B cell (primary cell): ENCODE measurements at regions not wholly inside any gene's neighbourhood (a gene's known extent, or its start where the extent isn't known, plus 50 kb on each side); places are given as distances from the start of the nearest gene placed in this dataset.

ENCODE experiments used
- ATAC-seq: fragments of 200-7000 bp; cut with Tn5 transposase; one replicate; pipeline ENCODE4 v1.10.0; 2021; ENCODE audit warnings: low read depth, mild to moderate bottlenecking, moderate number of reproducible peaks, moderate library complexity
- CTCF ChIA-PET: fragments of 350-600 bp; sonication (Branson Sonifier 250); formaldehyde crosslinking; loops from one replicate; lab custom pipeline; 2021; ENCODE audit warnings: antibody characterized with exemption, inconsistent platforms; lab: Charles Lee
- POLR2A ChIA-PET: fragments of 350-600 bp; sonication (Branson Sonifier 250); formaldehyde crosslinking; loops from one replicate; lab custom pipeline; 2021; ENCODE audit warnings: antibody characterized with exemption; lab: Charles Lee
- DNase-seq: peaks from one replicate; pipeline ENCODE4 v3.0.0; 2013
- H2AFZ ChIP-seq: 2 replicates; pipeline ENCODE4 v1.6.1; 2012; ENCODE audit warnings: mild to moderate bottlenecking, low read depth, low read length; ENCODE audit not compliant: insufficient read depth, poor library complexity, severe bottlenecking
- H3K27ac ChIP-seq, 2 donors: 1 replicate in 1 of 2; 2 replicates in 1 of 2; pipeline ENCODE4 v1.5.1; 2012 to 2013; ENCODE audit warnings: low read length in 2 of 2, mild to moderate bottlenecking in 2 of 2, moderate library complexity in 1 of 2
- H3K27me3 ChIP-seq, 4 experiments: fragments of 200-600 bp in 1 of 4; sonication (generic) in 1 of 4; replicated peaks in 1 of 4; 1 replicate in 2 of 4; 2 replicates in 2 of 4; pipeline versions ENCODE4 v1.6.1 to v1.7.0; 2013 to 2016; ENCODE audit warnings: low read length in 3 of 4, mild to moderate bottlenecking in 2 of 4, mixed read lengths in 1 of 4, moderate library complexity in 1 of 4; ENCODE audit not compliant: insufficient read depth in 4 of 4, control insufficient read depth in 3 of 4; ENCODE audit errors: control extremely low read depth in 1 of 4
- H3K36me3 ChIP-seq, 2 experiments: replicated peaks in 1 of 2; 1 replicate in 1 of 2; 2 replicates in 1 of 2; pipeline versions ENCODE4 v1.6.1 to v1.7.1; 2013; ENCODE audit warnings: low read length in 1 of 2; ENCODE audit not compliant: insufficient read depth in 2 of 2, control insufficient read depth in 1 of 2; ENCODE audit errors: control extremely low read depth in 1 of 2, extremely low read depth in 1 of 2
- H3K4me1 ChIP-seq, 2 donors: fragments of 200-600 bp in 1 of 2; sonication (generic) in 1 of 2; 1 replicate in 1 of 2; 2 replicates in 1 of 2; pipeline versions ENCODE4 v1.5.1 to v1.6.1; 2013 to 2017; ENCODE audit warnings: low read length in 2 of 2; ENCODE audit not compliant: control insufficient read depth in 2 of 2, insufficient read depth in 2 of 2
- H3K4me2 ChIP-seq: replicated peaks from 2 replicates; pipeline ENCODE3; 2012; ENCODE audit warnings: mild to moderate bottlenecking, low read depth, low read length; ENCODE audit not compliant: poor library complexity, severe bottlenecking
- H3K4me3 ChIP-seq, 5 experiments: fragments of 200-600 bp in 1 of 5; sonication (generic) in 1 of 5; 1 replicate in 3 of 5; 2 replicates in 2 of 5; pipeline versions ENCODE4 v1.5.1 to v1.7.0; 2011 to 2016; ENCODE audit warnings: low read length in 4 of 5, mild to moderate bottlenecking in 4 of 5, low read depth in 2 of 5, control low read depth in 1 of 5, moderate library complexity in 1 of 5; ENCODE audit not compliant: insufficient read depth in 1 of 5; ENCODE audit errors: control extremely low read depth in 1 of 5, extremely low read depth in 1 of 5
- H3K79me2 ChIP-seq: fragments of 200-600 bp; sonication (generic); one replicate; pipeline ENCODE4 v1.6.0; 2016; ENCODE audit warnings: low read length; ENCODE audit not compliant: control insufficient read depth, insufficient read depth
- H3K9ac ChIP-seq: fragments of 200-600 bp; sonication (generic); 2 replicates; pipeline ENCODE4 v1.6.1; 2017; ENCODE audit warnings: mild to moderate bottlenecking, low read length, moderate library complexity
- H3K9me3 ChIP-seq, 3 donors: one replicate each; pipeline versions ENCODE4 v1.6.1 to v1.7.1; 2013; ENCODE audit warnings: low read length in 2 of 3; ENCODE audit not compliant: control insufficient read depth in 2 of 3, insufficient read depth in 1 of 3; ENCODE audit errors: control extremely low read depth in 1 of 3
- H4K20me1 ChIP-seq: 2 replicates; pipeline ENCODE4 v1.6.0; 2012; ENCODE audit warnings: mild to moderate bottlenecking, low read length; ENCODE audit not compliant: insufficient read depth, control insufficient read depth, poor library complexity, severe bottlenecking
- H3K27ac Mint-ChIP-seq: one replicate; pipeline ENCODE4 v1.8.0; 2021; ENCODE audit warnings: mixed read lengths
- H3K27me3 Mint-ChIP-seq: one replicate; pipeline ENCODE4 v1.8.0; 2021; ENCODE audit warnings: mixed read lengths
- H3K4me1 Mint-ChIP-seq: one replicate; pipeline ENCODE4 v1.8.0; 2021; ENCODE audit warnings: mixed read lengths
- H3K4me3 Mint-ChIP-seq: one replicate; pipeline ENCODE4 v1.8.0; 2021; ENCODE audit warnings: mixed read lengths
- H3K9me3 Mint-ChIP-seq: one replicate; pipeline ENCODE4 v1.8.0; 2022; ENCODE audit warnings: mixed read lengths; ENCODE audit not compliant: insufficient read depth
- EZH2 ChIP-seq: IDR thresholded peaks from 2 replicates; pipeline ENCODE4 v1.6.1; 2012; ENCODE audit warnings: borderline replicate concordance, low read depth, mild to moderate bottlenecking, moderate library complexity, low read length; ENCODE audit not compliant: insufficient read depth, poor library complexity, severe bottlenecking
- WGBS: methylation state at CpG from one replicate; pipeline ENCODE4 v1.1.5; 2013; ENCODE audit warnings: missing lambda C conversion rate; ENCODE audit not compliant: insufficient coverage; 5-methylcytosine and 5-hydroxymethylcytosine counted together
- intact Hi-C: fragments of 100-400 bp; cut with micrococcal nuclease; formaldehyde crosslinking; loops from one replicate; pipeline ENCODE4 v1.10.0; 2022
- TF ChIP-seq, protein P1 (sequence below): fragments of 200-600 bp; IDR thresholded peaks from one replicate; pipeline ENCODE4 v1.8.0; 2022; ENCODE audit warnings: antibody characterized with exemption, mild to moderate bottlenecking

GRCh38 chr12:59916988-59917387 is 321.2 kb downstream of the SLC16A7 start:
- Histone ChIP-seq H3K4me3 (no peak overlapping the region), H4K20me1 (no peaks in the 10 kb centered on the region), H3K36me3 (no peaks in the 10 kb centered on the region), H3K27me3 (no peaks in the 10 kb centered on the region), H3K9me3 (peaks cover 0 to 4% (median 0%) of the 10 kb centered on the region in 3 donors), H3K27ac (no peak overlapping the region), H3K9ac (no peak overlapping the region), H3K79me2 (no peaks in the 10 kb centered on the region), H3K4me2 (no peak overlapping the region), H3K4me1 (no peaks in the 10 kb centered on the region), H2AFZ (no peak overlapping the region)
- Mint-ChIP-seq H3K4me1 (no peaks in the 10 kb centered on the region), H3K27me3 (no peaks in the 10 kb centered on the region), H3K9me3 (peaks cover 3% of the 10 kb centered on the region), H3K27ac (no peak overlapping the region), H3K4me3 (no peak overlapping the region)
- ChIA-PET CTCF (no interaction called here), POLR2A (no interaction called here)
- no peak for TF ChIP-seq EZH2
- TF ChIP-seq, protein P1, sequence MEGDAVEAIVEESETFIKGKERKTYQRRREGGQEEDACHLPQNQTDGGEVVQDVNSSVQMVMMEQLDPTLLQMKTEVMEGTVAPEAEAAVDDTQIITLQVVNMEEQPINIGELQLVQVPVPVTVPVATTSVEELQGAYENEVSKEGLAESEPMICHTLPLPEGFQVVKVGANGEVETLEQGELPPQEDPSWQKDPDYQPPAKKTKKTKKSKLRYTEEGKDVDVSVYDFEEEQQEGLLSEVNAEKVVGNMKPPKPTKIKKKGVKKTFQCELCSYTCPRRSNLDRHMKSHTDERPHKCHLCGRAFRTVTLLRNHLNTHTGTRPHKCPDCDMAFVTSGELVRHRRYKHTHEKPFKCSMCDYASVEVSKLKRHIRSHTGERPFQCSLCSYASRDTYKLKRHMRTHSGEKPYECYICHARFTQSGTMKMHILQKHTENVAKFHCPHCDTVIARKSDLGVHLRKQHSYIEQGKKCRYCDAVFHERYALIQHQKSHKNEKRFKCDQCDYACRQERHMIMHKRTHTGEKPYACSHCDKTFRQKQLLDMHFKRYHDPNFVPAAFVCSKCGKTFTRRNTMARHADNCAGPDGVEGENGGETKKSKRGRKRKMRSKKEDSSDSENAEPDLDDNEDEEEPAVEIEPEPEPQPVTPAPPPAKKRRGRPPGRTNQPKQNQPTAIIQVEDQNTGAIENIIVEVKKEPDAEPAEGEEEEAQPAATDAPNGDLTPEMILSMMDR: no peak
- DNase-seq (no peak), ATAC-seq (no peak)
- intact Hi-C loops: no loop called here

DNA sequence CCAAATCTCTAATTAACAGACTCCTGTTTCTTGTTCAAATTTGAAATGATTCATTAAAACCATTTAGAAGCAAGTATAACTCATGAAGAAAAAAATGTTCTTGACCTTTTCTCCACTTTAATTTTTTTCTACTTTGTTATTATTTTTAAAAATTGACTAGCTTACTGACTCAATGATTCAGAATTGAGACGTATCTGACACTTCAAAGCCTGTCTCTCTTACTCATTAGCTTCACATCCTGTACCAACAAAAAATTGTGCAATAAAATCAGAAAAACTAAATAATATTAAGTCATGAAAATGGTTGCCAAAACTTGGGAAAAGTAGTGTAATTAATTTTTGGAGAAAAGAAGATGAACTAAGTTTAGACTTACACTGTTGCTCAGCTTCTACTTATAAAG is 331.2 kb downstream of the SLC16A7 start:
- peaks cover 9% of the 10 kb centered on the region for H3K9me3 Mint-ChIP-seq
- Histone ChIP-seq H3K9ac (no peak overlapping the region), H3K79me2 (no peaks in the 10 kb centered on the region), H3K4me2 (no peak overlapping the region), H3K27ac (no peak overlapping the region), H4K20me1 (no peaks in the 10 kb centered on the region), H2AFZ (no peak overlapping the region), H3K27me3 (no peaks in the 10 kb centered on the region), H3K9me3 (no peaks in the 10 kb centered on the region), H3K4me1 (no peaks in the 10 kb centered on the region), H3K36me3 (no peaks in the 10 kb centered on the region), H3K4me3 (no peak overlapping the region)
- DNase-seq: no peak
- no peaks in the 10 kb centered on the region for H3K27me3 Mint-ChIP-seq
- ChIA-PET CTCF (no interaction called here), POLR2A (no interaction called here)
- WGBS: no CpG with 5 or more reads among the region's 1 CpG
- H3K4me3 Mint-ChIP-seq: no peak overlapping the region
- TF ChIP-seq EZH2: no peak
- TF ChIP-seq, protein P1: no peak
- no peak for ATAC-seq
- no peak overlapping the region for H3K27ac Mint-ChIP-seq
- intact Hi-C loops: no loop called here
- H3K4me1 Mint-ChIP-seq: no peaks in the 10 kb centered on the region
